T-helper 1 cell treated with Interleukin-12 subunit alpha and Interleukin-12 subunit beta and Interleukin-4 antibody, amounts not matched to agents 30 μg/mL and 1 μg/mL, for 36 hours (primary cell): ENCODE measurements at regions not wholly inside any gene's neighbourhood (a gene's known extent, or its start where the extent isn't known, plus 50 kb on each side); places are given as distances from the start of the nearest gene placed in this dataset.
"Not testable (repeated sequence)": the region's sequence is repeated elsewhere in the genome, so short reads cannot be mapped to it uniquely, and the experiment has no call there.

Experiments used
- H3K27ac Mint-ChIP-seq: one replicate; pipeline ENCODE4 v1.8.0; 2021; ENCODE audit warnings: mild to moderate bottlenecking, mixed read lengths
- H3K27me3 Mint-ChIP-seq: one replicate; pipeline ENCODE4 v1.8.0; 2021; ENCODE audit warnings: low read depth, mixed read lengths
- H3K36me3 Mint-ChIP-seq: one replicate; pipeline ENCODE4 v1.8.0; 2021; ENCODE audit warnings: low read depth, mixed read lengths
- H3K4me1 Mint-ChIP-seq: one replicate; pipeline ENCODE4 v1.8.0; 2021; ENCODE audit warnings: low read depth, mixed read lengths
- H3K4me3 Mint-ChIP-seq: one replicate; pipeline ENCODE4 v1.8.0; 2021; ENCODE audit warnings: mild to moderate bottlenecking, moderate library complexity, mixed read lengths
- H3K9me3 Mint-ChIP-seq: one replicate; pipeline ENCODE4 v1.8.0; 2021; ENCODE audit warnings: mixed read lengths

GRCh38 chr13:81382246-81382645 is 1041.3 kb upstream of the SPRY2 start:
- H3K9me3 Mint-ChIP-seq: peaks cover 7% of the 10 kb centered on the region
- H3K36me3 Mint-ChIP-seq: no peaks in the 10 kb centered on the region
- no peak overlapping the region for H3K4me3 Mint-ChIP-seq
- H3K27ac Mint-ChIP-seq: no peak overlapping the region
- H3K4me1 Mint-ChIP-seq: no peaks in the 10 kb centered on the region
- no peaks in the 10 kb centered on the region for H3K27me3 Mint-ChIP-seq

- H3K36me3 Mint-ChIP-seq: no peaks in the 10 kb centered on the region
- no peak overlapping the region for H3K4me3 Mint-ChIP-seq
- H3K27ac Mint-ChIP-seq: no peak overlapping the region
- no peaks in the 10 kb centered on the region for H3K27me3 Mint-ChIP-seq
- H3K4me1 Mint-ChIP-seq: no peaks in the 10 kb centered on the region
- H3K9me3 Mint-ChIP-seq: peaks cover 7% of the 10 kb centered on the region
Observed at GRCh38 chr13:81381560-81381959, 1040.6 kb upstream of the SPRY2 start.

GRCh38 chr13:81379183-81379582 is 1038.3 kb upstream of the SPRY2 start:
- no peak overlapping the region for H3K27ac Mint-ChIP-seq
- peaks cover 7% of the 10 kb centered on the region for H3K9me3 Mint-ChIP-seq
- H3K27me3 Mint-ChIP-seq: no peaks in the 10 kb centered on the region
- H3K4me1 Mint-ChIP-seq: no peaks in the 10 kb centered on the region
- H3K36me3 Mint-ChIP-seq: no peaks in the 10 kb centered on the region
- no peak overlapping the region for H3K4me3 Mint-ChIP-seq

- Mint-ChIP-seq H3K36me3 (no peaks in the 10 kb centered on the region), H3K27ac (no peak overlapping the region), H3K4me1 (no peaks in the 10 kb centered on the region)
Observed at GRCh38 chr13:81377921-81378320, 1037.0 kb upstream of the SPRY2 start.

GRCh38 chr13:81375709-81376108 is 1034.8 kb upstream of the SPRY2 start:
- Mint-ChIP-seq H3K4me1 (no peaks in the 10 kb centered on the region), H3K4me3 (no peak overlapping the region), H3K36me3 (no peaks in the 10 kb centered on the region), H3K9me3 (peaks cover 14% of the 10 kb centered on the region), H3K27ac (no peak overlapping the region), H3K27me3 (no peaks in the 10 kb centered on the region)

More at GRCh38 chr13:81377921-81378320, 1037.0 kb upstream of the SPRY2 start:
- Mint-ChIP-seq H3K27me3 (no peaks in the 10 kb centered on the region), H3K9me3 (peaks cover 13% of the 10 kb centered on the region), H3K4me3 (no peak overlapping the region)

- H3K4me3 Mint-ChIP-seq, H3K36me3 Mint-ChIP-seq, H3K4me1 Mint-ChIP-seq, H3K27me3 Mint-ChIP-seq, H3K27ac Mint-ChIP-seq: not testable (repeated sequence)
- H3K9me3 Mint-ChIP-seq: peaks cover 26% of the 10 kb centered on the region
Observed at GRCh38 chr13:81362711-81363110, 1021.8 kb upstream of the SPRY2 start.

- Mint-ChIP-seq H3K9me3 (peaks cover 4% of the 10 kb centered on the region), H3K4me3 (no peak overlapping the region), H3K27ac (no peak overlapping the region), H3K36me3 (no peaks in the 10 kb centered on the region), H3K4me1 (no peaks in the 10 kb centered on the region), H3K27me3 (no peaks in the 10 kb centered on the region)
Observed at GRCh38 chr13:81350056-81350455, 1009.1 kb upstream of the SPRY2 start.

GRCh38 chr13:81340118-81341069 is 999.5 kb upstream of the SPRY2 start:
- H3K36me3 Mint-ChIP-seq, H3K27me3 Mint-ChIP-seq, H3K4me1 Mint-ChIP-seq, H3K4me3 Mint-ChIP-seq, H3K27ac Mint-ChIP-seq: not testable (repeated sequence)
- H3K9me3 Mint-ChIP-seq: peaks cover 15% of the 10 kb centered on the region

- peaks cover 14% of the 10 kb centered on the region for H3K9me3 Mint-ChIP-seq
- H3K27me3 Mint-ChIP-seq, H3K4me1 Mint-ChIP-seq, H3K27ac Mint-ChIP-seq, H3K36me3 Mint-ChIP-seq, H3K4me3 Mint-ChIP-seq: not testable (repeated sequence)
Observed at GRCh38 chr13:81339666-81340065, 998.7 kb upstream of the SPRY2 start.

GRCh38 chr13:81334481-81334880 is 993.6 kb upstream of the SPRY2 start:
- no peaks in the 10 kb centered on the region for H3K36me3 Mint-ChIP-seq
- H3K9me3 Mint-ChIP-seq: peaks cover 8% of the 10 kb centered on the region
- H3K27ac Mint-ChIP-seq: no peak overlapping the region
- H3K27me3 Mint-ChIP-seq: no peaks in the 10 kb centered on the region
- no peak overlapping the region for H3K4me3 Mint-ChIP-seq
- H3K4me1 Mint-ChIP-seq: no peaks in the 10 kb centered on the region

- Mint-ChIP-seq H3K27me3 (no peaks in the 10 kb centered on the region), H3K4me1 (no peaks in the 10 kb centered on the region), H3K27ac (no peak overlapping the region), H3K9me3 (peaks cover 9% of the 10 kb centered on the region), H3K36me3 (no peaks in the 10 kb centered on the region), H3K4me3 (no peak overlapping the region)
Observed at GRCh38 chr13:81326913-81327312, 986.0 kb upstream of the SPRY2 start.

GRCh38 chr13:81320516-81320915 is 979.6 kb upstream of the SPRY2 start:
- H3K27me3 Mint-ChIP-seq: no peaks in the 10 kb centered on the region
- H3K4me3 Mint-ChIP-seq: no peak overlapping the region
- peaks cover 4% of the 10 kb centered on the region for H3K9me3 Mint-ChIP-seq
- no peaks in the 10 kb centered on the region for H3K36me3 Mint-ChIP-seq
- no peaks in the 10 kb centered on the region for H3K4me1 Mint-ChIP-seq
- no peak overlapping the region for H3K27ac Mint-ChIP-seq

- Mint-ChIP-seq H3K9me3 (peaks cover 4% of the 10 kb centered on the region), H3K36me3 (no peaks in the 10 kb centered on the region)
Observed at GRCh38 chr13:81319351-81319750, 978.4 kb upstream of the SPRY2 start.

GRCh38 chr13:81318231-81319019 is 977.5 kb upstream of the SPRY2 start:
- Mint-ChIP-seq H3K9me3 (peaks cover 1% of the 10 kb centered on the region), H3K27ac (no peak overlapping the region), H3K36me3 (no peaks in the 10 kb centered on the region), H3K4me1 (no peaks in the 10 kb centered on the region), H3K4me3 (no peak overlapping the region), H3K27me3 (no peaks in the 10 kb centered on the region)

More at GRCh38 chr13:81319351-81319750, 978.4 kb upstream of the SPRY2 start:
- Mint-ChIP-seq H3K27ac (no peak overlapping the region), H3K27me3 (no peaks in the 10 kb centered on the region), H3K4me1 (no peaks in the 10 kb centered on the region), H3K4me3 (no peak overlapping the region)

GRCh38 chr13:81314461-81314860 is 973.5 kb upstream of the SPRY2 start:
- Mint-ChIP-seq H3K27ac (no peak overlapping the region), H3K4me3 (no peak overlapping the region), H3K9me3 (peaks cover 2% of the 10 kb centered on the region), H3K27me3 (no peaks in the 10 kb centered on the region), H3K36me3 (no peaks in the 10 kb centered on the region), H3K4me1 (no peaks in the 10 kb centered on the region)
